Activated B cell treated with CpG ODN at 0.5 μM for 24 hours (primary cell): ENCODE measurements at regions not wholly inside any gene's neighbourhood (a gene's known extent, or its start where the extent isn't known, plus 50 kb on each side); places are given as distances from the start of the nearest gene placed in this dataset.

Experiments used
- ATAC-seq: fragments of 200-7000 bp; cut with Tn5 transposase; one replicate; pipeline ENCODE4 v1.10.0; 2021; ENCODE audit warnings: low read depth, mild to moderate bottlenecking, moderate library complexity
- CTCF ChIA-PET: fragments of 350-600 bp; sonication (Branson Sonifier 250); formaldehyde crosslinking; loops from one replicate; lab custom pipeline; 2021; ENCODE audit warnings: antibody characterized with exemption; lab: Charles Lee
- POLR2A ChIA-PET: fragments of 350-600 bp; sonication (Branson Sonifier 250); formaldehyde crosslinking; loops from one replicate; lab custom pipeline; 2021; ENCODE audit warnings: antibody characterized with exemption; lab: Charles Lee
- DNase-seq: peaks from one replicate; pipeline ENCODE4 v3.0.0; 2022
- H3K27ac Mint-ChIP-seq: one replicate; pipeline ENCODE4 v1.8.0; 2020; ENCODE audit warnings: mixed read lengths
- H3K27me3 Mint-ChIP-seq: one replicate; pipeline ENCODE4 v1.8.0; 2021; ENCODE audit warnings: mixed read lengths
- H3K36me3 Mint-ChIP-seq: one replicate; pipeline ENCODE4 v1.8.0; 2021; ENCODE audit warnings: low read depth, mixed read lengths
- H3K4me1 Mint-ChIP-seq: one replicate; pipeline ENCODE4 v1.8.0; 2021; ENCODE audit warnings: mixed read lengths
- H3K4me3 Mint-ChIP-seq: one replicate; pipeline ENCODE4 v1.8.0; 2020; ENCODE audit warnings: mild to moderate bottlenecking, mixed read lengths
- H3K9me3 Mint-ChIP-seq: one replicate; pipeline ENCODE4 v1.8.0; 2020; ENCODE audit warnings: mixed read lengths
- intact Hi-C: fragments of 100-400 bp; cut with micrococcal nuclease; formaldehyde crosslinking; loops from one replicate; pipeline ENCODE4 v1.15.1; 2024
- TF ChIP-seq, protein P1 (sequence below): fragments of 200-600 bp; IDR thresholded peaks from one replicate; pipeline ENCODE4 v1.8.0; 2022; ENCODE audit warnings: antibody characterized with exemption, mild to moderate bottlenecking

DNA sequence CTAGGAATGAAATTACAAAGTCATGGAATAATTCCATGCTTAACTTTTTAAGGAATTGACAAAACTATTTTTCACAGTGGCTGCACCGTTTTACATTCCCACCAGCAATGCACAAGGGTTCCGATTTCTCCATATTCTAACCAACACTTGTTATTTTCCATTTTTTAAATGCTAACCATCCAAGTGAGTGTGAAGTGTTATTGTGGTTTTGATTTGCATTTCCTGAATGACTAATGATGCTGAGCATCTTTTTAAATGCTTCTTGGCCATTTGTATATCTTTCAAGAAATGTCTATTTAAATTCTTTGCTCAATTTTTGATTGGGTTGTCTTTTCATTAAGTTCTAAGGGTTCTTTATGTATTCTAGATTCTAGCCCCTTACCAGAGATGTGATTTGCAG, 479.5 kb upstream of the SMARCA2 start:
- H3K36me3 Mint-ChIP-seq, result no peaks in the 10 kb centered on the region
- no peak overlapping the region for H3K4me3 Mint-ChIP-seq
- TF ChIP-seq, protein P1, sequence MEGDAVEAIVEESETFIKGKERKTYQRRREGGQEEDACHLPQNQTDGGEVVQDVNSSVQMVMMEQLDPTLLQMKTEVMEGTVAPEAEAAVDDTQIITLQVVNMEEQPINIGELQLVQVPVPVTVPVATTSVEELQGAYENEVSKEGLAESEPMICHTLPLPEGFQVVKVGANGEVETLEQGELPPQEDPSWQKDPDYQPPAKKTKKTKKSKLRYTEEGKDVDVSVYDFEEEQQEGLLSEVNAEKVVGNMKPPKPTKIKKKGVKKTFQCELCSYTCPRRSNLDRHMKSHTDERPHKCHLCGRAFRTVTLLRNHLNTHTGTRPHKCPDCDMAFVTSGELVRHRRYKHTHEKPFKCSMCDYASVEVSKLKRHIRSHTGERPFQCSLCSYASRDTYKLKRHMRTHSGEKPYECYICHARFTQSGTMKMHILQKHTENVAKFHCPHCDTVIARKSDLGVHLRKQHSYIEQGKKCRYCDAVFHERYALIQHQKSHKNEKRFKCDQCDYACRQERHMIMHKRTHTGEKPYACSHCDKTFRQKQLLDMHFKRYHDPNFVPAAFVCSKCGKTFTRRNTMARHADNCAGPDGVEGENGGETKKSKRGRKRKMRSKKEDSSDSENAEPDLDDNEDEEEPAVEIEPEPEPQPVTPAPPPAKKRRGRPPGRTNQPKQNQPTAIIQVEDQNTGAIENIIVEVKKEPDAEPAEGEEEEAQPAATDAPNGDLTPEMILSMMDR, result no peak
- H3K4me1 Mint-ChIP-seq, result no peaks in the 10 kb centered on the region
- CTCF ChIA-PET, result no interaction called here
- DNase-seq, result no peak
- H3K9me3 Mint-ChIP-seq, result no peaks in the 10 kb centered on the region
- ATAC-seq, result no peak
- intact Hi-C loops, result no loop called here
- no peak overlapping the region for H3K27ac Mint-ChIP-seq
- peaks cover 5% of the 10 kb centered on the region for H3K27me3 Mint-ChIP-seq
- POLR2A ChIA-PET, result no interaction called here

DNA sequence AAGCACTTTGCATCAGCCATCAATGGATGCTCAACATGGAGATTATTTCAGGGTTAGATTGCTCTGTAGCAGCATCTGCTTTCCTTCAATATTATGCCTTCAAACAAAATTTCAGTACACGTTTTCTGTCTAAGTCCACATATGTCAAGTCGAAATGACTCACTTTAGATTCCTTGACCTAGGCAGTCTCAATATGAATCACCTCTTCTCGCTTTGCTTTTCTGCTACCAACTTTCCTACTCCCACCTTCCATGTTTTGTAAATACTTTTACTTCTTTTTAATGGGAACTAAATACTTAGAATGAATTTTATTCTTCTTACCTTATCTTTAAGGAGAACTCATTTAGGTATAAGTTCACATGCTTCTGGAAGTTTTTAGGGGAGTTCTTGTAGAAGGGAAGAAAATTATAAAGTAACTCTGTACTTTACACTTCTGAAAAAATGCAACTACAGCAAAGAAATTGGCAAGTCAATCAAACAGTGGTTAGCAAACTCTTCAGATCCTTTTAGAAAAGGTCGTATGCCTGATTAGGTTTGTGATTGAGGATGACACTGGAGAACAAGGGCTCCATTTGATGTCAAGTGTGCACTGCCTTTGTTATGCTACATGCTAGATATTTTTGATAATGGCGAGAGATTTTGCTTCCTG, 478.5 kb upstream of the SMARCA2 start:
- H3K27ac Mint-ChIP-seq, result no peak overlapping the region
- TF ChIP-seq, protein P1, result no peak
- no peaks in the 10 kb centered on the region for H3K9me3 Mint-ChIP-seq
- no peak for DNase-seq
- H3K4me1 Mint-ChIP-seq, result no peaks in the 10 kb centered on the region
- no peaks in the 10 kb centered on the region for H3K36me3 Mint-ChIP-seq
- H3K4me3 Mint-ChIP-seq, result no peak overlapping the region
- CTCF ChIA-PET, result no interaction called here
- POLR2A ChIA-PET, result no interaction called here
- intact Hi-C loops, result no loop called here
- no peak for ATAC-seq
- H3K27me3 Mint-ChIP-seq, result peaks cover 5% of the 10 kb centered on the region

DNA sequence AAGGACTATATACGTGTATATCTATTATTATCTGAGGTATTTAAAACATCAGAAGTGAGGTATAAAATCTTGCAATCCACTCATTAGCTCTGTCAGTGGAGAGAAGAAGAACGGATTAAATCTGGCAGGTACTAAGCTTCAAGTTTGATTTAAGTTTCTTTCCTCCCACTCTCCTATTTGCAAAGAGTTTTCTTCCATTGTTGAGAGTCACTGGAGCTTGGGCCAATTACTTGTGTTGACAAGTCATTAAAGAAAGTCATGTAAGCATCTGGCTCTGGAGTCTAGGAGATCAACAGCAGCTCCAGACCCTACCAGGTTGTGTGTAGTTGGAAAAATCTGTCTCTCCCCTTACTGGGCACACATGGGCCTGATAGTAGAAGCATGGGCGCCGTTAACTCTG, 476.8 kb upstream of the SMARCA2 start:
- peaks cover 5% of the 10 kb centered on the region for H3K27me3 Mint-ChIP-seq
- H3K27ac Mint-ChIP-seq, result no peak overlapping the region
- ATAC-seq, result no peak
- H3K4me1 Mint-ChIP-seq, result no peaks in the 10 kb centered on the region
- POLR2A ChIA-PET, result no interaction called here
- H3K36me3 Mint-ChIP-seq, result no peaks in the 10 kb centered on the region
- no peak for DNase-seq
- no peaks in the 10 kb centered on the region for H3K9me3 Mint-ChIP-seq
- TF ChIP-seq, protein P1, result no peak
- intact Hi-C loops, result no loop called here
- no peak overlapping the region for H3K4me3 Mint-ChIP-seq
- CTCF ChIA-PET, result no interaction called here

DNA sequence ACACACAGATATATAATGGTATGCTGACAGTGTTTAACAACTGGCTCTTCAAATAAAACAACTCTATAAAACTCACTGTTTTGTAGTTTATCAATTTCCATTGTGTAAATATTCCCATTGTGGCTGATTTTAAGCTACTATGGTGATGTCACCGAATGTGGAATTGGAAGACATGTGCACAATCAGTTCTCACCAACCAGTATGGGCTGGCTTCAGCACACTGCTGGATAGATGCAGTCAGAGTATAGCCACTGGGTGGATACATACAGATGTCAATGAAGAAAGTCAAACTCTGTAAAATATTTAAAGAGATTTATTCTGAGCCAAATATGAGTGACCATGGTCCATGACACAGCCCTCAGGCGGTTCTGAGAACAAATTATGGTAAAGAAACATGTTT, 475.9 kb upstream of the SMARCA2 start:
- no peaks in the 10 kb centered on the region for H3K9me3 Mint-ChIP-seq
- TF ChIP-seq, protein P1, result no peak
- DNase-seq, result no peak
- ATAC-seq, result no peak
- H3K4me3 Mint-ChIP-seq, result no peak overlapping the region
- H3K27me3 Mint-ChIP-seq, result peaks cover 3% of the 10 kb centered on the region
- H3K4me1 Mint-ChIP-seq, result no peaks in the 10 kb centered on the region
- ChIA-PET POLR2A (no interaction called here), CTCF (no interaction called here)
- H3K36me3 Mint-ChIP-seq, result no peaks in the 10 kb centered on the region
- H3K27ac Mint-ChIP-seq, result no peak overlapping the region
- intact Hi-C loops, result no loop called here

DNA sequence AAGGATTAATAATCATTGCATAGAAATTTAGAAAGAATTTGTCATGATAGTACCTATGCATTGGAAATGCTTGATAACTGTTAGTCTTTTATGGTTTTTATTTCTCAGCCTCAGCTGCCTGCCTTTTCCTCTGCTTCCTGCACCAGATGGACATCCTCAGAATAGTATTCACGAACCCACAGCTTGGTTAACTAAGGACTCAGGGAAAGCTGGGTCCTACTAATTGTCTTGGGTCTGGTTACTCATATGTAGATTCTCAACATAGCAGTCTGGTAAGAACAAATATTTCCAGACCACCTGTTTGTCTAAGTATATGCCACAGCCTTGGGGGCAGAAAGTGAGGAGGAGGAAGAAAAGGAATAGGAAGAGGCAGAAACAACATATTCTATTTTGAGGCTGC, 464.5 kb upstream of the SMARCA2 start:
- ATAC-seq (no peak), DNase-seq (no peak)
- no peak overlapping the region for H3K4me3 Mint-ChIP-seq
- H3K9me3 Mint-ChIP-seq, result peaks cover 7% of the 10 kb centered on the region
- ChIA-PET POLR2A (no interaction called here), CTCF (no interaction called here)
- intact Hi-C loops, result no loop called here
- H3K27ac Mint-ChIP-seq, result no peak overlapping the region
- TF ChIP-seq, protein P1, result no peak
- no peaks in the 10 kb centered on the region for H3K4me1 Mint-ChIP-seq
- no peaks in the 10 kb centered on the region for H3K27me3 Mint-ChIP-seq
- H3K36me3 Mint-ChIP-seq, result no peaks in the 10 kb centered on the region
